ENCODE measurements at regions not wholly inside any gene's neighbourhood (a gene's known extent, or its start where the extent isn't known, plus 50 kb on each side); places are given as distances from the start of the nearest gene placed in this dataset.

- Histone ChIP-seq H3K4me3 (no peak overlapping the region), H2AFZ (ENCODE audit: low read depth, low read length) (no peak overlapping the region), H4K20me1 (replicated peaks; ENCODE audit: control insufficient read depth, insufficient read depth, low read length) (no peaks in the 10 kb centered on the region), H3K79me2 (ENCODE audit: control insufficient read depth, insufficient read depth, low read length) (no peaks in the 10 kb centered on the region), H3K27me3 (ENCODE audit: control insufficient read depth in 2 of 2, insufficient read depth in 2 of 2, low read length in 2 of 2) (no peaks in the 10 kb centered on the region), H3K9me1 (ENCODE audit: control insufficient read depth, insufficient read depth, low read length) (no peaks in the 10 kb centered on the region), H3K27ac (ENCODE audit: extremely low read depth, low read depth, low read length) (no peak overlapping the region), H3K9me3 (replicated peaks; ENCODE audit: control insufficient read depth, insufficient read depth, low read depth, low read length) (no peaks in the 10 kb centered on the region), H3K36me3 (ENCODE audit: control insufficient read depth, insufficient read depth, low read length) (no peaks in the 10 kb centered on the region), H3K4me2 (ENCODE audit: insufficient read depth, low read length) (no peak overlapping the region), H3K9ac (ENCODE audit: insufficient read depth in 1 of 2, low read depth in 2 of 2, low read length in 2 of 2) (no peak overlapping the region), H3K4me1 (replicated peaks in 1 of 2; ENCODE audit: control insufficient read depth in 2 of 2, insufficient read depth in 2 of 2, low read length in 2 of 2) (no peaks in the 10 kb centered on the region)
- intact Hi-C loops (cut with micrococcal nuclease): no loop called here
- TF ChIP-seq COPS2 (conservative IDR thresholded peaks at IDR 0.05) (no peak), FOXM1 (IDR thresholded peaks at IDR 0.05; ENCODE audit: low read depth) (no peak), FOXM1 (CRISPR knock-in tag; IDR thresholded peaks at IDR 0.05; ENCODE audit: low read depth) (no peak), ZNF224 (CRISPR knock-in tag; IDR thresholded peaks at IDR 0.05) (no peak)
- in situ Hi-C loops (cut with MboI): no loop called here
- no peak for FAIRE-seq
- ATAC-seq: no peak
- ChIA-PET POLR2A (interaction anchor here (0.6 kb wide), 1 partner anchor 300 kb away, joined by 3 read pairs; no protein-coding TSS in a partner anchor), CTCF (ENCODE audit: low intra/inter-chr PET ratio) (no interaction called here)
- DNase-seq (ENCODE audit: extremely low read depth in 1 of 4, low spot score in 3 of 4): no peak
- WGBS (ENCODE audit: insufficient coverage, low coverage, missing lambda C conversion rate): 0% methylated on average over 7 of the region's 7 CpGs
- no TSS peak for BruUV-seq (replicated peaks)
These were observed 103.8 kb downstream of the GTPBP8 start for GRCh38 chr3:113094337-113095221.

- CTCF ChIA-PET (ENCODE audit: low intra/inter-chr PET ratio): no interaction called here
- no peak for FAIRE-seq
- in situ Hi-C loops (cut with MboI): no loop called here
- no peak for TF ChIP-seq RFX5 (IDR thresholded peaks at IDR 0.05; ENCODE audit: low read depth, low read length)
- no peak for TF ChIP-seq RNF219 (CRISPR knock-in tag; IDR thresholded peaks at IDR 0.05)
- no peak for TF ChIP-seq MED1 (CRISPR knock-in tag; IDR thresholded peaks at IDR 0.05; ENCODE audit: borderline replicate concordance)
- no peak for TF ChIP-seq YBX1 (IDR thresholded peaks at IDR 0.05)
- no peak for TF ChIP-seq ASH1L (IDR thresholded peaks at IDR 0.05; ENCODE audit: borderline replicate concordance, low read depth, partially characterized antibody)
- TF ChIP-seq MEIS2 (IDR thresholded peaks at IDR 0.05; ENCODE audit: partially characterized antibody): no peak
- TF ChIP-seq BRCA1 (IDR thresholded peaks at IDR 0.05): no peak
- no peak for TF ChIP-seq BRCA1 (CRISPR knock-in tag; IDR thresholded peaks at IDR 0.05)
These were observed 105.6 kb downstream of the GTPBP8 start for GRCh38 chr3:113096188-113096892.

More at GRCh38 chr3:113096188-113096892, 105.6 kb downstream of the GTPBP8 start:
- 0% methylated on average over 2 of the region's 2 CpGs for WGBS (ENCODE audit: insufficient coverage, low coverage, missing lambda C conversion rate)
- Histone ChIP-seq H3K4me3 (no peak overlapping the region), H3K27ac (ENCODE audit: extremely low read depth, low read depth, low read length) (no peak overlapping the region), H4K20me1 (replicated peaks; ENCODE audit: control insufficient read depth, insufficient read depth, low read length) (no peaks in the 10 kb centered on the region), H3K9ac (ENCODE audit: insufficient read depth in 1 of 2, low read depth in 2 of 2, low read length in 2 of 2) (no peak overlapping the region), H3K4me2 (ENCODE audit: insufficient read depth, low read length) (no peak overlapping the region), H3K79me2 (ENCODE audit: control insufficient read depth, insufficient read depth, low read length) (no peaks in the 10 kb centered on the region), H2AFZ (ENCODE audit: low read depth, low read length) (no peak overlapping the region), H3K9me1 (ENCODE audit: control insufficient read depth, insufficient read depth, low read length) (no peaks in the 10 kb centered on the region), H3K36me3 (ENCODE audit: control insufficient read depth, insufficient read depth, low read length) (no peaks in the 10 kb centered on the region), H3K4me1 (replicated peaks in 1 of 2; ENCODE audit: control insufficient read depth in 2 of 2, insufficient read depth in 2 of 2, low read length in 2 of 2) (no peaks in the 10 kb centered on the region), H3K9me3 (replicated peaks; ENCODE audit: control insufficient read depth, insufficient read depth, low read depth, low read length) (no peaks in the 10 kb centered on the region), H3K27me3 (ENCODE audit: control insufficient read depth in 2 of 2, insufficient read depth in 2 of 2, low read length in 2 of 2) (no peaks in the 10 kb centered on the region)
- POLR2A ChIA-PET: no interaction called here
- intact Hi-C loops (cut with micrococcal nuclease): no loop called here
- no TSS peak for BruUV-seq (replicated peaks)
- ATAC-seq (no peak), DNase-seq (ENCODE audit: extremely low read depth in 1 of 4, low spot score in 3 of 4) (no peak)

All from K562 (cell line).